ENCODE measurements at regions not wholly inside any gene's neighbourhood (a gene's known extent, or its start where the extent isn't known, plus 50 kb on each side); places are given as distances from the start of the nearest gene placed in this dataset.

GRCh38 chrX:6904156-6904555 is 243.4 kb upstream of the STS start:
- DNase-seq = no peak

- no peak for DNase-seq
These were observed 249.1 kb upstream of the STS start for GRCh38 chrX:6898371-6898770.

GRCh38 chrX:6891404-6891803 is 256.1 kb upstream of the STS start:
- no peak for DNase-seq

- no peak for DNase-seq
These were observed 256.8 kb upstream of the STS start for GRCh38 chrX:6890544-6891261.

- DNase-seq = no peak
These were observed 261.6 kb upstream of the STS start for GRCh38 chrX:6885909-6886308.

GRCh38 chrX:6885396-6885795 is 262.1 kb upstream of the STS start:
- DNase-seq = no peak

- no peak for DNase-seq
These were observed 286.1 kb upstream of the STS start for GRCh38 chrX:6861456-6861855.

GRCh38 chrX:6857749-6858148 is 289.8 kb upstream of the STS start:
- no peak for DNase-seq

- DNase-seq = no peak
These were observed 291.0 kb upstream of the STS start for GRCh38 chrX:6856471-6856870.

GRCh38 chrX:6852869-6853268 is 294.6 kb upstream of the STS start:
- no peak for DNase-seq

GRCh38 chrX:6852121-6852520 is 295.4 kb upstream of the STS start:
- no peak for DNase-seq

- no peak for DNase-seq
These were observed 296.4 kb upstream of the STS start for GRCh38 chrX:6851140-6851539.

GRCh38 chrX:6849716-6850414 is 297.6 kb upstream of the STS start:
- no peak for DNase-seq

- DNase-seq = no peak
These were observed 297.7 kb upstream of the VCX3A start for GRCh38 chrX:6832619-6833018.

- DNase-seq = peak; percentile 71
These were observed 291.9 kb upstream of the VCX3A start for GRCh38 chrX:6826856-6827255.

- DNase-seq = no peak
These were observed 286.8 kb upstream of the VCX3A start for GRCh38 chrX:6821730-6822129.

- no peak for DNase-seq
These were observed 279.0 kb upstream of the VCX3A start for GRCh38 chrX:6813836-6814370.

- DNase-seq = no peak
These were observed 277.2 kb upstream of the VCX3A start for GRCh38 chrX:6812087-6812486.

GRCh38 chrX:6810776-6811175 is 275.9 kb upstream of the VCX3A start:
- DNase-seq = no peak

- no peak for DNase-seq
These were observed 268.7 kb upstream of the VCX3A start for GRCh38 chrX:6803607-6804006.

GRCh38 chrX:6793000-6793399 is 258.1 kb upstream of the VCX3A start:
- DNase-seq = no peak

GRCh38 chrX:6783912-6784311 is 249.0 kb upstream of the VCX3A start:
- DNase-seq = no peak

GRCh38 chrX:6782831-6783230 is 247.9 kb upstream of the VCX3A start:
- no peak for DNase-seq
